Uterus (tissue), 2 donors: ENCODE measurements at regions not wholly inside any gene's neighbourhood (a gene's known extent, or its start where the extent isn't known, plus 50 kb on each side); places are given as distances from the start of the nearest gene placed in this dataset.

ENCODE experiments used
- POLR2A ChIP-seq, 2 donors: fragments of 450-650 bp; IDR thresholded peaks; one replicate each; pipeline ENCODE4 v1.6.1; 2016; ENCODE audit warnings: antibody characterized with exemption in 2 of 2, mild to moderate bottlenecking in 1 of 2, moderate library complexity in 1 of 2
- TF ChIP-seq, protein P1 (sequence below), 4 experiments: fragments of 200-600 bp in 2 of 4; fragments of 450-650 bp in 2 of 4; sonication (generic) in 2 of 4; IDR thresholded peaks; one replicate each; pipeline ENCODE4 v1.5.1; 2016 to 2019; ENCODE audit warnings: antibody characterized with exemption in 4 of 4, mild to moderate bottlenecking in 2 of 4, moderate library complexity in 1 of 4

DNA sequence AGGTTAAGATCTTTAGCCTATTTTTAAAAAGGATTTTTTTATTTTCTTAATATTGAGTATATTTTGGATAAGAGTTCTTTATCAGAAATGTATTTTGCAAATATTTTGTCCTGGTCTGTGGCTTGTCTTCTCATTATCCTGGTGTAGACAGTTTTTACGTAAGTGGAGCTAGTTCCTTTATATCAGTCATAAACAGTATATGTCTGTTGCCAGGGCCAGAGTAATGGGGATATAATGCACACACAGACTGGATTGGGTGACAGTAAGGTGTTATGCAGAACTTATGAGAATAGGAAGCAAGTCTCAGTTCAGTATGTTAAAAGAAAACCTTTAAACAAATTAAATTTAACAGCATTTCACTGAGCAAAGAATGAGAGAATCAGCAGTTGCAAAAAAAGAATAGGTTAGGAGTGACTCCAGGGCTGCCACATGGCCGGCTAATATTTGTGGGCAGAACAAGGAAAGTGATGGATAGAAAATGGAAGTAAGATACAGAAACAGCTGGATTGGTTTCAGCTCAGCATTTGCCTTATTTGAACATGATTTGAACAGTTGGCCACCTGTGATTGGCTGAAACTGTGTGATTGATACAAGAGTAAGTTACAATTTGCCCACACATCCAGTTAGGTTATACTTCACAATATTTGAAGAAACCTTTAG, 61.1 kb upstream of the ZNG1B start:
- TF ChIP-seq, protein P1, sequence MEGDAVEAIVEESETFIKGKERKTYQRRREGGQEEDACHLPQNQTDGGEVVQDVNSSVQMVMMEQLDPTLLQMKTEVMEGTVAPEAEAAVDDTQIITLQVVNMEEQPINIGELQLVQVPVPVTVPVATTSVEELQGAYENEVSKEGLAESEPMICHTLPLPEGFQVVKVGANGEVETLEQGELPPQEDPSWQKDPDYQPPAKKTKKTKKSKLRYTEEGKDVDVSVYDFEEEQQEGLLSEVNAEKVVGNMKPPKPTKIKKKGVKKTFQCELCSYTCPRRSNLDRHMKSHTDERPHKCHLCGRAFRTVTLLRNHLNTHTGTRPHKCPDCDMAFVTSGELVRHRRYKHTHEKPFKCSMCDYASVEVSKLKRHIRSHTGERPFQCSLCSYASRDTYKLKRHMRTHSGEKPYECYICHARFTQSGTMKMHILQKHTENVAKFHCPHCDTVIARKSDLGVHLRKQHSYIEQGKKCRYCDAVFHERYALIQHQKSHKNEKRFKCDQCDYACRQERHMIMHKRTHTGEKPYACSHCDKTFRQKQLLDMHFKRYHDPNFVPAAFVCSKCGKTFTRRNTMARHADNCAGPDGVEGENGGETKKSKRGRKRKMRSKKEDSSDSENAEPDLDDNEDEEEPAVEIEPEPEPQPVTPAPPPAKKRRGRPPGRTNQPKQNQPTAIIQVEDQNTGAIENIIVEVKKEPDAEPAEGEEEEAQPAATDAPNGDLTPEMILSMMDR (IDR thresholded peaks at IDR 0.05), result no peak
- TF ChIP-seq POLR2A (IDR thresholded peaks at IDR 0.05), result no peak
